HG03571 (cell line): ENCODE measurements at regions not wholly inside any gene's neighbourhood (a gene's known extent, or its start where the extent isn't known, plus 50 kb on each side); places are given as distances from the start of the nearest gene placed in this dataset.

Source experiments
- ATAC-seq: cut with Tn5 transposase; IDR thresholded peaks from one replicate; pipeline ENCODE4 v1.9.1; 2021; ENCODE audit not compliant: unreplicated experiment

GRCh38 chr11:86193297-86194095 is 51.1 kb upstream of the EED start:
- peak; percentile 94 for ATAC-seq

GRCh38 chr11:86192519-86193257 is 51.9 kb upstream of the EED start:
- ATAC-seq = peak; percentile 9

GRCh38 chr11:86191874-86192273 is 52.7 kb upstream of the EED start:
- no peak for ATAC-seq

GRCh38 chr11:86187027-86187426 is 57.5 kb upstream of the EED start:
- ATAC-seq = no peak

GRCh38 chr11:86186386-86186785 is 58.2 kb upstream of the EED start:
- no peak for ATAC-seq

- ATAC-seq = no peak
These were observed 59.2 kb upstream of the EED start for GRCh38 chr11:86185381-86185750.

GRCh38 chr11:86184728-86185380 is 59.7 kb upstream of the EED start:
- no peak for ATAC-seq

- no peak for ATAC-seq
These were observed 60.9 kb upstream of the EED start for GRCh38 chr11:86183694-86184093.

- peak; percentile 86 for ATAC-seq
These were observed 61.5 kb upstream of the EED start for GRCh38 chr11:86182976-86183584.

GRCh38 chr11:86181379-86181778 is 63.2 kb upstream of the EED start:
- no peak for ATAC-seq

- no peak for ATAC-seq
These were observed 63.7 kb upstream of the EED start for GRCh38 chr11:86180851-86181250.

- ATAC-seq = no peak
These were observed 64.1 kb upstream of the EED start for GRCh38 chr11:86180423-86180822.

- ATAC-seq = no peak
These were observed 64.9 kb upstream of the EED start for GRCh38 chr11:86179646-86180064.

- ATAC-seq = no peak
These were observed 67.3 kb upstream of the EED start for GRCh38 chr11:86177302-86177701.

GRCh38 chr11:86176165-86176884 is 68.2 kb upstream of the EED start:
- ATAC-seq = peak; percentile 71

- ATAC-seq = no peak
These were observed 68.9 kb upstream of the EED start for GRCh38 chr11:86175626-86176025.

GRCh38 chr11:86175191-86175590 is 69.4 kb upstream of the EED start:
- ATAC-seq = no peak

GRCh38 chr11:86174101-86175046 is 70.2 kb upstream of the EED start:
- ATAC-seq = no peak

- no peak for ATAC-seq
These were observed 71.7 kb upstream of the EED start for GRCh38 chr11:86172894-86173293.

- ATAC-seq = no peak
These were observed 72.9 kb upstream of the EED start for GRCh38 chr11:86171627-86172026.
